ENCODE measurements at regions not wholly inside any gene's neighbourhood (a gene's known extent, or its start where the extent isn't known, plus 50 kb on each side); places are given as distances from the start of the nearest gene placed in this dataset.
"Not testable (repeated sequence)": the region's sequence is repeated elsewhere in the genome, so short reads cannot be mapped to it uniquely, and the experiment has no call there.

DNA sequence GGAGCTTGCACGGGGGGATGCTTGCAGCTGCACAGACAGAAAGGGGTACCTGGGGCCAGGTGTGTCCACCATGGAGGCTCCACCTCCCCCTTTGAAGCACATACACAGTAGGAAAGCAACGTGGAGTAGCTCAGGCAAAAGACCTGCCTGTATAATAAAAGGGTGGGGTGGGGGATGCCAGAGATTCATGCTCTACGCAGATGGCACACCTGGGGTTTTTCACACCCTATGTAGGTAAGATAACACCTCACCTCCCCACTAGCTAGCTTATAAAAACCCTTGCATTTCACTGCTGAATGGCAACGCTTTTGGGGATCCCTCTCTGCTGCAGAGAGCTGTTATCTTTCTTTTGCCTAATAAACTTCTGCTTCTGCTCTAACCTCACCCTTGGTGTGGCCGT, 317.3 kb downstream of the KLF13 start:
- WGBS, 2 donors (ENCODE audit: extremely low coverage in 2 of 2, insufficient read length in 2 of 2, insufficient replicate concordance in 1 of 2): no CpG with 5 or more reads among the region's 5 CpGs
- not testable (repeated sequence) for H3K4me2 ChIP-seq (ENCODE audit: insufficient read depth, low read length, poor library complexity, severe bottlenecking); H2AK5ac ChIP-seq (ENCODE audit: low read depth, low read length); H3K9me3 ChIP-seq (replicated peaks in 1 of 2; ENCODE audit: control insufficient read depth in 2 of 2, insufficient read depth in 1 of 2, low read depth in 1 of 2, low read length in 2 of 2); H3K4me3 ChIP-seq (ENCODE audit: low read length in 2 of 2); H2AFZ ChIP-seq (ENCODE audit: low read length); H3K27ac ChIP-seq (replicated peaks; ENCODE audit: low read length); H3K4me1 ChIP-seq (ENCODE audit: control insufficient read depth in 2 of 2, insufficient read depth in 1 of 2, low read depth in 1 of 2, low read length in 2 of 2); H2BK12ac ChIP-seq (ENCODE audit: low read length); H3K79me1 ChIP-seq (ENCODE audit: low read depth, low read length); DNase-seq (ENCODE audit: low spot score); H3K9ac ChIP-seq (ENCODE audit: low read depth, low read length, poor library complexity); H2BK120ac ChIP-seq (ENCODE audit: low read depth, low read length); H4K91ac ChIP-seq (ENCODE audit: low read depth, low read length, poor library complexity); H3K23ac ChIP-seq (ENCODE audit: low read depth, low read length, poor library complexity); H3K36me3 ChIP-seq (replicated peaks in 1 of 2; ENCODE audit: control insufficient read depth in 2 of 2, insufficient read depth in 2 of 2, low read length in 2 of 2); H3K14ac ChIP-seq (ENCODE audit: low read length); H4K8ac ChIP-seq (ENCODE audit: low read depth, low read length); H3K18ac ChIP-seq (ENCODE audit: low read length); H3K27me3 ChIP-seq (ENCODE audit: control insufficient read depth in 3 of 3, insufficient read depth in 3 of 3, low read depth in 1 of 3, low read length in 3 of 3); H2BK15ac ChIP-seq (ENCODE audit: low read length); H3K4ac ChIP-seq (ENCODE audit: low read length); H2BK5ac ChIP-seq (ENCODE audit: low read length)

GRCh38 chr15:31644761-31645160, 318.1 kb downstream of the KLF13 start:
- not testable (repeated sequence) for H3K79me1 ChIP-seq (ENCODE audit: low read depth, low read length); H2BK15ac ChIP-seq (ENCODE audit: low read length); DNase-seq (ENCODE audit: low spot score); H3K18ac ChIP-seq (ENCODE audit: low read length); H3K23ac ChIP-seq (ENCODE audit: low read depth, low read length, poor library complexity); H3K4me1 ChIP-seq (ENCODE audit: control insufficient read depth in 2 of 2, insufficient read depth in 1 of 2, low read depth in 1 of 2, low read length in 2 of 2); H2BK12ac ChIP-seq (ENCODE audit: low read length); H2AFZ ChIP-seq (ENCODE audit: low read length); H2AK5ac ChIP-seq (ENCODE audit: low read depth, low read length); H2BK5ac ChIP-seq (ENCODE audit: low read length); H3K36me3 ChIP-seq (replicated peaks in 1 of 2; ENCODE audit: control insufficient read depth in 2 of 2, insufficient read depth in 2 of 2, low read length in 2 of 2); H3K27me3 ChIP-seq (ENCODE audit: control insufficient read depth in 3 of 3, insufficient read depth in 3 of 3, low read depth in 1 of 3, low read length in 3 of 3); H3K14ac ChIP-seq (ENCODE audit: low read length); H3K4me3 ChIP-seq (ENCODE audit: low read length in 2 of 2); H3K9me3 ChIP-seq (replicated peaks in 1 of 2; ENCODE audit: control insufficient read depth in 2 of 2, insufficient read depth in 1 of 2, low read depth in 1 of 2, low read length in 2 of 2); H3K4me2 ChIP-seq (ENCODE audit: insufficient read depth, low read length, poor library complexity, severe bottlenecking); H3K9ac ChIP-seq (ENCODE audit: low read depth, low read length, poor library complexity); H3K27ac ChIP-seq (replicated peaks; ENCODE audit: low read length); H3K4ac ChIP-seq (ENCODE audit: low read length); H4K91ac ChIP-seq (ENCODE audit: low read depth, low read length, poor library complexity); H2BK120ac ChIP-seq (ENCODE audit: low read depth, low read length); H4K8ac ChIP-seq (ENCODE audit: low read depth, low read length)
- no CpG with 5 or more reads among the region's 3 CpGs for WGBS, 2 donors (ENCODE audit: extremely low coverage in 2 of 2, insufficient read length in 2 of 2, insufficient replicate concordance in 1 of 2)

- WGBS, 2 donors (ENCODE audit: extremely low coverage in 2 of 2, insufficient read length in 2 of 2, insufficient replicate concordance in 1 of 2): no CpG with 5 or more reads among the region's 5 CpGs
- not testable (repeated sequence) for H3K27ac ChIP-seq (replicated peaks; ENCODE audit: low read length)
These were observed 320.7 kb downstream of the KLF13 start for GRCh38 chr15:31647337-31647826.

GRCh38 chr15:31649634-31650033, 323.0 kb downstream of the KLF13 start:
- not testable (repeated sequence) for H2BK15ac ChIP-seq (ENCODE audit: low read length); H3K4ac ChIP-seq (ENCODE audit: low read length); H3K36me3 ChIP-seq (replicated peaks in 1 of 2; ENCODE audit: control insufficient read depth in 2 of 2, insufficient read depth in 2 of 2, low read length in 2 of 2); H3K4me1 ChIP-seq (ENCODE audit: control insufficient read depth in 2 of 2, insufficient read depth in 1 of 2, low read depth in 1 of 2, low read length in 2 of 2); H3K9me3 ChIP-seq (replicated peaks in 1 of 2; ENCODE audit: control insufficient read depth in 2 of 2, insufficient read depth in 1 of 2, low read depth in 1 of 2, low read length in 2 of 2); H3K18ac ChIP-seq (ENCODE audit: low read length); H2AFZ ChIP-seq (ENCODE audit: low read length); H3K27ac ChIP-seq (replicated peaks; ENCODE audit: low read length); DNase-seq (ENCODE audit: low spot score); H4K91ac ChIP-seq (ENCODE audit: low read depth, low read length, poor library complexity); H4K8ac ChIP-seq (ENCODE audit: low read depth, low read length); H3K79me1 ChIP-seq (ENCODE audit: low read depth, low read length); H2BK12ac ChIP-seq (ENCODE audit: low read length); H3K4me3 ChIP-seq (ENCODE audit: low read length in 2 of 2); H2BK5ac ChIP-seq (ENCODE audit: low read length); H2BK120ac ChIP-seq (ENCODE audit: low read depth, low read length); H3K9ac ChIP-seq (ENCODE audit: low read depth, low read length, poor library complexity); H3K23ac ChIP-seq (ENCODE audit: low read depth, low read length, poor library complexity); H3K4me2 ChIP-seq (ENCODE audit: insufficient read depth, low read length, poor library complexity, severe bottlenecking); H3K27me3 ChIP-seq (ENCODE audit: control insufficient read depth in 3 of 3, insufficient read depth in 3 of 3, low read depth in 1 of 3, low read length in 3 of 3); H3K14ac ChIP-seq (ENCODE audit: low read length); H2AK5ac ChIP-seq (ENCODE audit: low read depth, low read length)
- WGBS, 2 donors (ENCODE audit: extremely low coverage in 2 of 2, insufficient read length in 2 of 2, insufficient replicate concordance in 1 of 2): no CpG with 5 or more reads among the region's 7 CpGs

More at GRCh38 chr15:31647337-31647826, 320.7 kb downstream of the KLF13 start:
- not testable (repeated sequence) for H3K4me1 ChIP-seq (ENCODE audit: control insufficient read depth in 2 of 2, insufficient read depth in 1 of 2, low read depth in 1 of 2, low read length in 2 of 2); H3K9ac ChIP-seq (ENCODE audit: low read depth, low read length, poor library complexity); H3K4me2 ChIP-seq (ENCODE audit: insufficient read depth, low read length, poor library complexity, severe bottlenecking); H2BK15ac ChIP-seq (ENCODE audit: low read length); H3K14ac ChIP-seq (ENCODE audit: low read length); DNase-seq (ENCODE audit: low spot score); H3K23ac ChIP-seq (ENCODE audit: low read depth, low read length, poor library complexity); H2BK120ac ChIP-seq (ENCODE audit: low read depth, low read length); H3K4me3 ChIP-seq (ENCODE audit: low read length in 2 of 2); H2AK5ac ChIP-seq (ENCODE audit: low read depth, low read length); H4K8ac ChIP-seq (ENCODE audit: low read depth, low read length); H2BK12ac ChIP-seq (ENCODE audit: low read length); H4K91ac ChIP-seq (ENCODE audit: low read depth, low read length, poor library complexity); H3K27me3 ChIP-seq (ENCODE audit: control insufficient read depth in 3 of 3, insufficient read depth in 3 of 3, low read depth in 1 of 3, low read length in 3 of 3); H3K9me3 ChIP-seq (replicated peaks in 1 of 2; ENCODE audit: control insufficient read depth in 2 of 2, insufficient read depth in 1 of 2, low read depth in 1 of 2, low read length in 2 of 2); H3K4ac ChIP-seq (ENCODE audit: low read length); H3K36me3 ChIP-seq (replicated peaks in 1 of 2; ENCODE audit: control insufficient read depth in 2 of 2, insufficient read depth in 2 of 2, low read length in 2 of 2); H2AFZ ChIP-seq (ENCODE audit: low read length); H3K18ac ChIP-seq (ENCODE audit: low read length); H2BK5ac ChIP-seq (ENCODE audit: low read length); H3K79me1 ChIP-seq (ENCODE audit: low read depth, low read length)
